ENCODE measurements at regions not wholly inside any gene's neighbourhood (a gene's known extent, or its start where the extent isn't known, plus 50 kb on each side); places are given as distances from the start of the nearest gene placed in this dataset.

DNA sequence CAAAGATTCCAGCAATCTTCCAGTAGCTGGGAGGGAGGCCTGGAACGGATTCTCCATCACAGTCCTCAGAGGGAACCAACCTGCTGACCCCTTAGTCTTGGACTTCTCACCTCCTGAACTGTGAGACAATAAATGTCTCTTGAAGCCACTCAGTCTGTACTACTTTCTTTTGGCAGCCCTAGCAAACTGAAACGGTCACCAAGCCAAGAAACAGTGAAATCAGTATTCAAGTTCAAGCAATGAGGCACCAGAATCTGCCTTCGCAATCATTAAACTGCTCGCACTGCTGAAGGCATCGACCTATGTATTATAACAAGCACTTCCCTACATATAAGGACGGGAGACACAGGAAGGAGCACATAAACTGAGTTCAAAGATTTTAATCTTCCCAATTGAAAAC, 120.6 kb upstream of the PUM3 start:
- DNase-seq (ENCODE audit: low read depth), result no peak
- TF ChIP-seq, protein P1, sequence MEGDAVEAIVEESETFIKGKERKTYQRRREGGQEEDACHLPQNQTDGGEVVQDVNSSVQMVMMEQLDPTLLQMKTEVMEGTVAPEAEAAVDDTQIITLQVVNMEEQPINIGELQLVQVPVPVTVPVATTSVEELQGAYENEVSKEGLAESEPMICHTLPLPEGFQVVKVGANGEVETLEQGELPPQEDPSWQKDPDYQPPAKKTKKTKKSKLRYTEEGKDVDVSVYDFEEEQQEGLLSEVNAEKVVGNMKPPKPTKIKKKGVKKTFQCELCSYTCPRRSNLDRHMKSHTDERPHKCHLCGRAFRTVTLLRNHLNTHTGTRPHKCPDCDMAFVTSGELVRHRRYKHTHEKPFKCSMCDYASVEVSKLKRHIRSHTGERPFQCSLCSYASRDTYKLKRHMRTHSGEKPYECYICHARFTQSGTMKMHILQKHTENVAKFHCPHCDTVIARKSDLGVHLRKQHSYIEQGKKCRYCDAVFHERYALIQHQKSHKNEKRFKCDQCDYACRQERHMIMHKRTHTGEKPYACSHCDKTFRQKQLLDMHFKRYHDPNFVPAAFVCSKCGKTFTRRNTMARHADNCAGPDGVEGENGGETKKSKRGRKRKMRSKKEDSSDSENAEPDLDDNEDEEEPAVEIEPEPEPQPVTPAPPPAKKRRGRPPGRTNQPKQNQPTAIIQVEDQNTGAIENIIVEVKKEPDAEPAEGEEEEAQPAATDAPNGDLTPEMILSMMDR (IDR thresholded peaks at IDR 0.05; ENCODE audit: insufficient read depth, low read length), result no peak
- H3K4me3 ChIP-seq (ENCODE audit: low read depth, low read length), result no peak overlapping the region

DNA sequence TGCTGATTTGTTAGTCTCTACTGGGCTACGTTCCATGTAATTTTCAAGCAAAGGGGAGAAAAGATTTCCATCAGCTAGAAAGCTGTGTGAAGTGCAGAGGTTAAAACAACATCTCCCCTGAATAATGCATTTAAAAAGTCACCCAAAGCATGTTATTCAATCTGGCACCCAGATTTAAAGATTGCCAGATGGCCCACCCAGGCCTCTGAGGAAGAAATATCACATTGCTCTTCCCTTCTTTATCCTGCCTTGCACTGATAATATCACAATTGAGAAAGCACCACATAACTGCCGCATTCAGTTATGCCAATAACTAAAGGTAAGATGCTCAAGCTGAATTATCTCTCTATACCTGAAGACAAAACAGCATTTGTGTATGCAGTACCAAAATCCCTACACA, 119.4 kb upstream of the PUM3 start:
- TF ChIP-seq, protein P1 (IDR thresholded peaks at IDR 0.05; ENCODE audit: insufficient read depth, low read length), result no peak
- no peak overlapping the region for H3K4me3 ChIP-seq (ENCODE audit: low read depth, low read length)
- no peak for DNase-seq (ENCODE audit: low read depth)

DNA sequence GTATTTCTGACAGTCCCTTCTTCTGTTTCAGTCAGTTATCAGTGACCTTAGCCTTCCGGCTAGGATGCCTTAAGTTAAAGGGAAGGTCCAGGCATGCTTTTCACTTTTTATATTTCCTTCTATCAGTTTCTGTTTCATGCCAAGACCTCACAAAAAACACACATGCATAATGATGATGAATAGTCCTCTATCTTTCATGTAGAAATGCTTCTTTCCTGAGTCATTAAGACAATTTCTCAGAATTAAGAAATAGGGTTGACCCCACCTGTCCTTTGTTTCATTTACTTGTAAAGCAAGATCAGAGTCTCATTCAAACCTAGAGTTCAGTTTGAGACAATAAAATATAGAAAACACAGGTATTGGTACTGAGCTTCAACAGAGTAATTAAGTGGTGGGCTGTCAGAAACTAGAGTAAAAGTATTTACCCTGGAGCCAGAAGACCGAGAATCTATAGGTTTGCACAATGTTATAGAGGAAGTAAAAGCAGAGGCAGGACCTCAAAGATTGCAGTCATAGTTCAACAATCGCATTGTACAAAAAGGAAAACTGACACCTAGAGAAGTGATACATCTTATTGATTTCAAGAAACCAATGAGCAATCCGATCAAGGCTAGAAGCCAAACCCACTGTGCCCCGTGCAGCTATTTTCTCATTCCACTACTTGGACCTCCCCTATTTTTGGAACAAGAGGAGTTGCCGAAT, 118.7 kb upstream of the PUM3 start:
- TF ChIP-seq, protein P1 (IDR thresholded peaks at IDR 0.05; ENCODE audit: insufficient read depth, low read length), result no peak
- no peak for DNase-seq (ENCODE audit: low read depth)

DNA sequence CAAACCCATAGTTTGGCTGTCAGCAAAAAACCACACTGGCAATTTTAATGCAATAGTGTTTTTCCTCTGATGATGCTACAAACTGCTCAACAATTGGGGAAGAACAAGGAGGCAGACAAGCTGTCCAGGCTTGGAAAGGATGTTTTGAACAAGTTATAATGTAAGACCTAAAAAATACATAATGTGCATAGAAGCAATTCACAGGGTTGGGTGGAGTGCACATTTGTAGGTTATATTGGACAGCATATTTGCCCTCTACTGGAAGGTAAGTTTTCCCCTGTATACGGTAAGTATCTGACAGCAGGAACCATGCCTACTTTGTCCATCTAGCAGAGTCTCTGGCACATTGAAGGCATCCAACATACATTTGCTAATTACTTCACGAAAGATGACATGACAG, 114.3 kb upstream of the PUM3 start:
- DNase-seq (ENCODE audit: low read depth), result no peak
- no peak overlapping the region for H3K4me3 ChIP-seq (ENCODE audit: low read depth, low read length)
- TF ChIP-seq, protein P1 (IDR thresholded peaks at IDR 0.05; ENCODE audit: insufficient read depth, low read length), result no peak

More for the DNA sequence above, 118.7 kb upstream of the PUM3 start:
- no peak overlapping the region for H3K4me3 ChIP-seq (ENCODE audit: low read depth, low read length)

DNA sequence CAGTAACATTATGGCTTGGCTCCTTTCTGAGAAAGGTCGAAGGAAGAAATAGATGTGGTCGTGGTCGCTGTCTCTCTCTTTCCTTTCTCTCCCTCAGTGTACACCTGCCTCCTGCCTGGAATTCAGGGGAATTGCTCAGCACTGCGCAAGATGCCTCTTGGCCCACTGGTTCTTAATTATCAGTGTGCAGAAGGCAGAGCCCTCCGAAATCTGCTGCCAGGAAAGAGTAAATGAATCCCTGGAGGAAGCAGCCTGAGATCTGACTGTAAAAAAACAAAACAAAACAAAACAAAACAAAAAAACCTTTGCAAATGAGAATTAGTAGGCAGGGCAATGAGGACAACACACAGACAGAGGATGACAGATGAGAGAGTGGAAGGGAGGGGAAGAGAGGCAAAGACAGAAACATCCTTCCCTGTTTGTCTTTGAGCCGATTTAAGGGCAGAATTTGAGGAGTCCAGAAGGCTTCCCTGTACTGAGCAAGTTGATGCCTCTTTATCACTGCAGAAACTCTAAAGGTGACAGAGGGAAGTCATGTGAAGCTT, 113.8 kb upstream of the PUM3 start:
- H3K4me3 ChIP-seq (ENCODE audit: low read depth, low read length), result no peak overlapping the region
- DNase-seq (ENCODE audit: low read depth), result no peak
- TF ChIP-seq, protein P1 (IDR thresholded peaks at IDR 0.05; ENCODE audit: insufficient read depth, low read length), result no peak

DNA sequence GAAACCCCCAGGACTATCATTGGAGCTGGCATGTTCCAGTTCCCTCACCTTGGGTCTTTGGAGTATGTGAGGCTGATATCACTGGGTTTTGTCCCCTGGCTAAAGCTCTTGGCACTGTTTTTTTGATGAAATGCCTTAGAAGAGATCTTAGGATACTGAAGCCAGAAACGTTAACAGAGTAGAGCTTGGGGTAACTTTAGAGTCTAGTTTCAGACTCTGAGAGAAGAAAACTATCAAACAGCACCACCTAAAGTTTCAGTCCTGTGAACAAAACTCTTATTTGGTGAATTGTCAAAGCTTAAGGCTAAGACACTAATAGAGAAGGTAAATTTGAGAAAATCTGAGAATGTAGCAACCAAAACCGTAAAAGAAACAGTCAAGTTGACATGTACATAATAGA, 111.7 kb upstream of the PUM3 start:
- TF ChIP-seq, protein P1 (IDR thresholded peaks at IDR 0.05; ENCODE audit: insufficient read depth, low read length), result peak; percentile 9
- no peak overlapping the region for H3K4me3 ChIP-seq (ENCODE audit: low read depth, low read length)
- peak; percentile 28 for DNase-seq (ENCODE audit: low read depth)
